DMS153 treated with DMSO at 0.1 percent for 48 hours (cell line): ENCODE measurements at regions not wholly inside any gene's neighbourhood (a gene's known extent, or its start where the extent isn't known, plus 50 kb on each side); places are given as distances from the start of the nearest gene placed in this dataset.
"Not testable (repeated sequence)": the region's sequence is repeated elsewhere in the genome, so short reads cannot be mapped to it uniquely, and the experiment has no call there.

Experiments
- DNase-seq: peaks from one replicate; lab custom pipeline; 2025; ENCODE audit not compliant: unreplicated experiment; lab: John Stamatoyannopoulos, UW

DNA sequence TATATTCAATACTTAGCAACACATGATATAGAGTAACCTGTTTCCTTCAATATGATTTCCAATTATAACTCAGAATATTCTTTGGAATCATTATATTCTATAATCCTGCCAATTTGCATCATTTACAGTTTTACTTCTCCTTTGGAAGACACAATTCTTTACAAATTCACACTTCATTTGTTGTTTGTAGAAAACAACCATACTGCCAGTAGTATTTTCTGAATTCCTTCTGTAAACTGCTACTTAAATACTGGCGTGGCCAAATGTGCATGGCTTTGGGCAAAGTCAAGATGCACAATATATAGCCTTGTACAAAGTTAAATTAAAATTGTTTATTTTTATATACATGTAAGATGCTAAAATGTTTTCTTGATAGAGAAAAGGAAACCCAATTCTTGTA lies 687.1 kb upstream of the NEGR1 start:
- DNase-seq: no peak

DNA sequence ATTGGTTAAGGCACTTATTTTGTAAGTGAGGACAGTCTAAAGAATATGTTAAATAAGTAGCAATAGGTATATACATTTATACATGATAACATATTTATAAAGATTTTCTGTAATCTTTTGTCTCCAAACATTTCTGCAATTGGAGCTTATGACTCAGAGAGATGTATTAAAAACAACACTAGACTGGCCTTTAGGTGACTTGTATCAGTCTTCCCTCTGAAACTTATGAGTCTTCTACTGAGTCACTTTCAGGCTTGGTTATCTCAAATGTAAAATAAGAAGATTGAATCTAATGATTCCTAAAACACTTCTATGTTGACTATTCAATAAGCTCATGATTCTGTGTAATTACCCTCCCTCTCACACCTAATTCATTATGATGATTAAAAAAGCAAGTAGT lies 672.6 kb upstream of the NEGR1 start:
- DNase-seq: no peak

DNA sequence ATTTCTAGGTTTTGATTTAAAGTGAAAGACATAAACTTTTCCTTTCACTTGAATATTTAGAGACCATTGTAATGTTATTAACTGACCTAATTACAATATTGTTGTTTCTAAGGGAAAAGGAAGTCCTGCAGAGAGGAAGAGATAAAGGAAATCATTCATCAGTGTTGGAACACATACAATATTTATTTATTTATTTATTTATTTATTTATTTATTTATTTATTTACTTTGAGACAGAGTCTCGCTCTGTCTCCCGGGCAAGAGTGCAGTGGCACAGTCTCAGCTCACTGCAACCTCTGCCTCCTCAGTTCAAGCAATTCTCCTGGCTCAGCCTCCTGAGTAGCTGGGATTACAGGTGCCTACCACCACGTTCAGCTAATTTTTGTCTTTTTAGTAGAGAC lies 668.6 kb upstream of the NEGR1 start:
- DNase-seq: not testable (repeated sequence)

DNA sequence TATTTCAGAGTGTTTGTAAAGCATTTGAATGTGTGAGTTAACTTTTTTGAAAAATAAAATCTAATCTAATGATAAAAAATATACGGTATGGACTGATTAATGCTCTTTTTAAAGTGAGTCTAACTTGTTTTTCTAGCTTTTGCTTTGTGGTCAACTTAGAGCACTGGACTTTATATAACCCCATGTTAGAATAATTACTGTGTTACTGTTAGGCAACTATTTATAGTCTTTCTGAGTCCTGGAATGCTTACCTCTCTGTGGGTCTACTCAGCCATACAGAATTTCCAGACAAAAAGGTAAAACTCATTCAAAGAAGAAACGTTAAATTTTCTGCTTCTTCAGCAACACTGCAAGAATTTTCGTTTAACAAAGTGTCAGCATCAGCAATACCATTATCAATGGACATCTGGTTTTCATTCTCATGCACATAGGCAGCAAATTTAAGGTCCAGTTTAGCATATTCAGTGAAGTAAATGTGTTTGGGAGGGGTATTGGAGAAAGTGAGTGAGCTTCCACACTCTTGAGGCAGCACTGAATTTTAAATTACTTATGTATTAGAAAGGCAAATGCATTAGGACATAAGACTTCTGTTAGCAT lies 664.7 kb upstream of the NEGR1 start:
- no peak for DNase-seq

DNA sequence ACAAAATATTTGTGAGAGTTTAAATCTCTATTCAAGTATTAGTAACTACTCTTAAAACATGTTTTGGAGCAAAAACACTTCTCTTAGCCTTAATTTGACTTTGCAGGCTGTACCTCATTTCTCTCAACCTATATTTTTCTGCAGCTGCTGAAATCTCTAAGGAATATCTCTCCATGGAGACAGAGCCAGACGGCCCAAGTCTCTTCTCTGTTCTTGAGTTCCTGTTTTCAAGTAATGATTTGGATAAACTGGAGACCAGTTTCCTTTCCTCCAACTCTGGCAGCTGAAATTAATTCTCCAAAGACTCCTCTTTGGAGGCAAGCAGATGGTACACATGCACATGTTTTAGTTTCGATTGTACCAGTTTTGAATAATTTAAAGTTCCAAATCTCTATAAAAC lies 659.7 kb upstream of the NEGR1 start:
- DNase-seq: no peak

DNA sequence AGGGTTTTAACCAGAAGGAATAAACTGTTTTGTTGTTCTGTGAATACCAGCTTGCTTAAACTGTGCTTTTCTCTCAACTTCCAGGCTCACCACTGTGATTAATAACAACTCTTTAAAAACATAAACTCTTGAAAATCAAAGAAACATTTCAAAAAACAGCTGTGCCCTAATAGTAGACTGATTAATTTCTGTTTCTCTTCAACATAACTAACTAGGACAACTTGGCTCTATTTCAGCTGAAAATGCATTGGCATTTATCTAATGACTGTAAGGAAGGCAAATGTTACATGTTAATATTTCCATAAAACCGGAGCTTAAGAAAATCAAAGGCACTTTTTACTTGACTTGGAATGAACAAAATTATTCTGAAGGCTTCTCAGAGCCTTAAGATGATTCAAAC lies 656.1 kb upstream of the NEGR1 start:
- no peak for DNase-seq

DNA sequence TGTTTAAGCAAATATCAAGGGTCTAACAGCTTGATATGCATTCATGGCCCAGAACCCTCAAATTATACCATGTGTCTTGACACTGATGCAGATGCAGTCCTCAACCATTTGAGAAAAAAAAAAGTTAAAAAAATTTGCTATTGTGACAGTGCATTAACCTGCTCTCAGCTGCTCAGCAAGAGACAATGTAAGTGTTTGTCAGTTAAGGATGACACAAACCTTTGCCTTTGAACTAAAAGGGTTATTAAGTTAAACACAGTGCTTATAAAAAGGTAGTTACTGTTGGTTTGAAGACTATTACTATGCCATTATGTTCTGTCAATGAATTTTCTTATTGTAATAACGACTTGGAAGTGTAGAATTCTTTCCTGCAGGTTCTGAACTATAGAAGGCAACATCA lies 655.6 kb upstream of the NEGR1 start:
- DNase-seq: no peak

DNA sequence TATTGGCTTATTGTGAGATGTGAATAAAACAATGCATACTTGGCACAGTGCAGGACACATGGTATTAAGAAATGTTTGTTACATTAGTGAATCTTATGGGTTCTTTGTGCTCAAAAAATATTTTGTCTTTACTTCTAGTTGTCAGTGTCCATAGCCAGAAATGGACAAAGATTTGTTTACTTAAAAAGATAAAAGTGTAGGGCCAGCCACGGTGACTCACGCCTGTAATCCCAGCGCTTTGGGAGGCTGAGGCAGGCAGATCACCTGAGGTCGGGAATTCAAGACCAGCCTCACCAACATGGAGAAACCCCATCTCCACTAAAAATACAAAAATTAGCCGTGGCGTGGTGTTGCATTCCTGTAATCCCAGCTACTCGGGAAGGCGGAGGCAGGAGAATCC lies 654.6 kb upstream of the NEGR1 start:
- no peak for DNase-seq

DNA sequence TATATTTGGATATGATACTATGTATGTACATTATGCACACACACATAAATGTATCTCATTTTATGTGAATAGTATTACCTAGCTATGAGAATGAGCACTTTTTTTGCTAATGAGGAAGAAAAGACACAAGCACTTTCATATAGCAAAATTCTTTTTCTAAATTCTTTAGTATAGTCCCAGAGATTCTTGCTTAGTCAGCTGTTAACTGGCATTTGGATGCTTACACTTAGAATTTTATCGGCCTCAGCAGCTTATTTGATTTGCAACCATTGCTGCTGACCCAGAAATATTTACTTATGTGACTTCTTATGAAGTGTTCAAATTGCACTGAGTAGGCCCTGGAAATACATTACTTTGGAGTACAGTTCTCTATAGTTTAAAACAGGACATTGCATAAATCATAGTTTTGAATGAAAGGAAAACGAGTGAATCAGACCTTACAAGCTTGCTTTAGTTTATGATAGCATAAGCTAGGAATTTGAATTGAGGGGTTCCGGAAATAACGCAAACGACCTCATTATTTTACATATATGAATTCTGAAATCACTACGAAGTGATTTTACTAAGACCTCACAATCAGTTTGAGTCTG lies 653.9 kb upstream of the NEGR1 start:
- DNase-seq: no peak

DNA sequence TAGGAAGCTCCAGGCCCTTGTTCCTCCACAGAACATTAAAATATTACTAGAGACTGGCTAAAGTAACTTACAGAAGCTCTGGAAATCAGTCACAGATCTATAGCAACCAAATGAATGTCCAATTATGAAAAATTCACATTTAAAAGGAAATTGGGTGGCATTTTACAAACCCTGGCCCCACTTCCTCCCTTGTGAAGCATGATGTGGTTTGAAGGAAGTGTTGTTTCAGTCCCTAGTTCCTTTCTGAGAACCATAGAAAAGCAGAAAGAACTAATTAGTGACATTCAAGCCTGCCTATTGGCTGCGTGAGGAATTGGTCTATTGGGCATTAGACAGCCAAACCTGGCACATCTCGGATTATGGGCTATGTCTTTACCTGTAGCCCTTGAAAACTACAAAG lies 649.7 kb upstream of the NEGR1 start:
- no peak for DNase-seq

DNA sequence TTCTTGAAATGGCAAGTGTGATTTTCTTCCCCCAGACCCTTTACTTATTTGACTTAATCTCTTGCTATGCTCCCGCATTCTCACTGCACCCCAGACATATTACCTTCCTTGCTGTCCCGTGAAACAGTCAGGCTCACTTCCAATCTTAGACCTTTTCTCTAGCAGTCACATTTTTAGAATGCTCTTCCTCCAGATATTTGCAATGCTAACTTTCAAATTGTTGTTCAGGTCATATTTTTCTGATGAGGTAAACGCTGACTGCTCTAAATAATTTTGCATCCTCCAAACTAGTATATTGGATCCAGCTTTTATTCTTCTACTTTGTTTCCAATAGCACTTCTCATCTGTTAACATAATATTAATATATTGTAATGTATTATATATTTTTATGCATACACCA lies 648.2 kb upstream of the NEGR1 start:
- no peak for DNase-seq

DNA sequence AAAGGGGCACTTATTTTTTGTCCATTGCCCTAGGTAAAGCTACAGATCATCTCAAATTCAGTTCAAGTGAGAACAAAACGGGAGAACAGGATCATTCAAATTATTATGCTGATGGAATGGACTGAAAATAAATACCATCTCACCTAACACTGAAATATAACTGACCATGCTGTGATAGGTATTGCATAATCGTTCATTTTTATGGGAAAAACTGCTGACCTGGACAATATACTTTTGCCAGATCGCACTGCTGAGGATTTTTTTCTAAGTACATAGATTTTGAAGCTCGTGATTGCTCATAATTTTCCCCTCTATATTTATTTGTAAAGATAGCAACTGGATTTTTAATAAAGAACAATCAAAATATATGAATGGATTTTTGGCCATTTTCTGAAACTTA lies 636.6 kb upstream of the NEGR1 start:
- no peak for DNase-seq

DNA sequence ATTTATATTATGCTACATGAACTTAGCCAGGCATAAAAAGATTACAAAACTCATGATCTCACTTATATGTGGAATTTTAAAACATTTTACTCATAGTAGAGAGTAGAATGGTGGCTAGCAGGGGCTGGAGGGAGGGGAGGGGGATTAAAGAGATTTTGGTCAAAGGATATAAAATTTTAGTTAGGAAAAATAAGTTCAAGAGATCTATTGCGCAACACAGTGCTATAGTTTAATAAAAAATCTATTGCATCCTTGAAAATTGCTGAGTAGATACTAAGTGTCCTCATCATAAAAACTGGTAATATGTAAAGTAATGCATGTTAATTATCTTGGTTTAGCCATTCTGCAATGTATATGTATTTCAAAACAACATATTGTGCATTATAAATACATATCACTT lies 635.6 kb upstream of the NEGR1 start:
- DNase-seq: no peak

DNA sequence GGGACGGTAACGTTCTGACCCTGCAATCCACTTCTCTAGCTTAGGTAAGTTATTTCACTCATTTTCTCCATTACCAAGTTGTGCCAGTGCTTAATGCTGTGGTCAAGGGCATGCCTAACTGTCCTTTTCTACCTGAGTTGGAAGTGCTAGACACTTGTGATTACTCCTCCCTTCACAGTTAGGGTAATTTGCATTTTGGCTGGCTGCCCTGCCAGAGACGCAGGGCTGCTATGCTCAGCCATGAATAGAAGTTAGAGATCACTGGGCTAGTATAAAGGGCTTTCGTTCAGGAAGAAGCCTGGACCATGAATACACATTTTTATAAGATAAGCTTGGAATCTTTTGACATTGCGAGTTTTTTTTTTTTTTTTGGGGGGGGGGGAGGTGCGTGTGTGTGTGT lies 633.2 kb upstream of the NEGR1 start:
- DNase-seq: peak; percentile 22

DNA sequence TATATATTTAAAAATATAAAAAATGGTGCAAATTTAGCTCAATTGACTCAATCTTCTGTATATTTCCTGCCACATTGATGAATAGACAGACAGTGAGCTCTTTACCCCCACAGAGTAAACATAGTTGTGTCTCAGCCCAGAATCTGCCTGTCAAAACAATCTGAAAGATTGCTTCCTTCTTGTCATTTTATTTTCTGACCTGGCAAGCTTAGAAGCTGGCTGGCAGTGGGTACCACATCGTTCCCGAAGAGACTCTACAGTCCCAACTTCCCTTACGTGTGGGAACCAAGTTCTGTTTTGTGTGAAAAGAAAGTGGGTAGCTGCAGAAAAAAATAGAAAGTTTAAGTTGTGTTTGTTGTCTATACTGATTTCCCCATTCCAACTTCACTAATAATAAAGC lies 629.3 kb upstream of the NEGR1 start:
- DNase-seq: no peak

DNA sequence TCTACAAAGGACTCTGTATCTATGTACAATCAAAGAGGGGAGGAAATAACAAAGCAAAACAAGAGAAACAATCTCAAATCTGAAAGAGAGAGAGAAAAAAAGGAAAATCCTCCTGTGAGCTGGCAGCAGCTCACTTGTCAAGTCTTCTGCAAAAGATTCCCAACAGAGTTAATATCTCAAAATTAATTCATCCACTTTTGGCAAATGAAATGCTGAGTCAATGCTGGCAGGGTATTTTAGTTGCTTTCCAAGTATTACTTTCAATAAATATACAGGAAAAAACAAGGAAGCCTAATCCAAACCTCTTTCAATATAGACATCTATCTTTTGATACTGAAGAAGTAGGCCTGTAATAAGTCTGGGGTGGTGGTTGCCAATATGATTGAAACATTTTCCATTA lies 613.9 kb upstream of the NEGR1 start:
- DNase-seq: no peak

DNA sequence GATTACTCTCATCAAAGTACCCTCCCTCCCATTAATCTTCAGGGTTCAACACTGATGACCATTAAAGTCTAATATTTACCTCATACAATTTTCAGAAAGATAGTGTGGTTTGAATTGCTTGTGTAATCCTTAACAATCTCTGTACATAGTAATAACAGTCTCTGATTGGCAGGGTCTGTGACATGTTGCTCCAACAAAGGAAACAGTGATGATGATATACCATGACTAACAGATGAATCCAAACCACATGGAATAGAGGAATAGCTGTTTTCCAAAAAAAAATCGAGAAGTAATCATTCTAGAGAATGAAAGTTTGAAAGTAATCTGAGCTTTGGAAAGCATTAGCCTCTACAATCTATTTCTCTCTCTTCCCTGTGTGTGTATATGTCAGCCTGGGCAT lies 610.1 kb upstream of the NEGR1 start:
- DNase-seq: no peak

DNA sequence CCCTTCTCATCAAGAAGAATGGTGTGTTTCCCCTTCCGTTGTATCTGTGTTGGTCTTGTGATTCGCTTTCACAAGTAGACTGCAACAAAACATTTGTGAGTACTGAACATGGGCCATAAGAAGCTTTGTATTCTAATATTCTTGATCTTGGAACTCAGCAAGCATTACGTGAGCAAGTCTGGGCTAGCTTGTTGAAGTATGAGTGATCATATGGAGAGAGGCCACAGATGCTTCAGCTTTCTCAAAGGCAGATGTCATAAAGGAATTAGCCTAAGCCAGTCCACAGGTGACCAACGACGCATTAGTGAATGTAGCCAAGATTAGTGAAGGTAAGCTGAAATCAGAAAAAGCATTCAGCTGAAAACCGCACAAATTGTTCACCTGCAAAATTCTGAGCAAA lies 609.6 kb upstream of the NEGR1 start:
- DNase-seq: no peak

DNA sequence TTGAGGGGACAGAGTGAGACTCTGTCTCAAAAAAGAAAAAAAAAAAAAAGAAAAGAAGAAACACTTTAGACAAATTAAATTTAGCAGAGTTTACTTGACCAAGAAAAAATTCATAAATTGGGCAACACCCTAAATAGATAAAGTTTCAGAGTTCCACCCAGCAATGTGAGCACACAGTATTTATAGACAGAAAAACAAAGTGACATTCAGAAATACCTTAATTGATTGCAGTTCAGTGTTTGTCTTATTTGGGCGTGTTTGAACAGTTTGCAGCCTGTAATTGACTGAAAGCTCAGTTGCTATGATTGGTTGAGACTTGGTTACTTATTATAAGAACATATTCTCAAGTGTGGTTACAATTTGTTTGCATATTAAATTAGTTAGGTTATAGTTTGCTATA lies 603.5 kb upstream of the NEGR1 start:
- no peak for DNase-seq

DNA sequence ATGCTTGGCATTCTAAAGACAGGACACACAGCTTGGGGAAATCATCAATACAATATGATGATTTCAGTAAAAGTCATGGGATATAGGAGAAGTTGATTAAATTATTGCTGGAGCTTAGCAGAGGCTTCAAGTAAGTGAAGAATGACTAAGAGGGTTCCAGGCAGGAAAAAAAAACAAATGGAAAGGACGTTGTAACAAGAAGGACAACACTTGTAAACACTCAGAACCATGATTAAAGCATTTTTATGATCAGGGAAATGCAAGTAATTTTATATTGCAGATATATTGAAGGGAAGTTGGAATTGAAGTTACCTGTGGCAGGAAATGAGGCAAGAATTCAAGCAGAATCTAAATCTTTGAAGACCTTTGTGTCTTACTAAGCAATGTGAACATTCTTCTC lies 602.7 kb upstream of the NEGR1 start:
- DNase-seq: no peak

DNA sequence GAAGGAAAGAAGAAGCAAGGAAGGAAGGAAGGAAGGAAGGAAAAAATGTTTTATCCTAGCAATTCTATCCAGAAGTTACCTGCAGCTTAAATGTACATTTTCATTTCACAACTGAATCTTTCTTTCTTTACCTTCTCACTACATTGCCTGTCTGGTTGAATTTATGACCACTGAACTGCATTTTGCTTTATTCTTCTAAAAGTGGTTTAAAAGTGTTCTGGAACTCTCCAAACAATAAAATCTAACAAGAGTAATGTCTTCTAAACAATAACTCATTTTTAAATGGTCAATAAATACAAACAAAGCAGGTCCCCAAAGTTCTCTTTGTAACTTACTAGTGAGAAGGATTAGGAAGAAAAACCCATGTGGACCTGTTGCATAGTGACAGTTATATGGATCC lies 587.5 kb upstream of the NEGR1 start:
- no peak for DNase-seq

DNA sequence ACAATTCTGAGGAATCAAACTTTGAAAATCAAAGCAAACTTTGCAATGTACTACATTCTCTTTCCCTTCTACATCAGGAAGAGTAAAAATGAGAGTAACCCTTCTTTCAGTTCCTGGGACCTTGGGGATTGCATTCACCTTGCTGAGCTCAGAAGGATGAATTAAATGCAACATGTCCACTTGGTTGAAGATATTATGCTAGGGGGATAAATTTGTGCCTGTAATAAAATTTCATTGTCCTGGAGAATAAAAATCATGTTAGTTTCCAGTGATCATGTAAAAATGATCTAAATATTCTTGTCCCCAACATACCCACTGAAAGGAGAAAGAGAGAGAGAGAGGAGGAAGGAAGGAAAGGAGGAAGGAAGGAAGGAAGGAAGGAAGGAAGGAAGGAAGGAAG lies 587.1 kb upstream of the NEGR1 start:
- DNase-seq: no peak

DNA sequence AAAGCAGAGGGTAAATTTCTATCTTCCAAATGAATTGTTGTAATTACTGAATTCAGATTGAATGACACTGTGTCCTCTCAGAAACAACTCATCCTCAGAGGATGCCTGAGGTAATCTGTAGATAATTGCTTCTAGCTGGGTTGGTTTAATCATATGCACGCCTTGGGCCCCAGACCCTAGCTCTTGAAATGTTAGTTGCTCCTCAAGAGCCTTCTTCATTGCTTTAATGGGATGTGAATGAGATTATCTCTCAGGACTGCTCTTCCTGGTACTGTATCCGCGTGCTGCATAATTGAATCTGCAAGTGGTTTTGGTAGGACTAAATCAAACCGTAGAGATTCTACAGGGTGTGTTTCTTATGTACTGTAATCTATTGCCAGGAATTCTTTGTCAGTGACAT lies 569.3 kb upstream of the NEGR1 start:
- DNase-seq: no peak

DNA sequence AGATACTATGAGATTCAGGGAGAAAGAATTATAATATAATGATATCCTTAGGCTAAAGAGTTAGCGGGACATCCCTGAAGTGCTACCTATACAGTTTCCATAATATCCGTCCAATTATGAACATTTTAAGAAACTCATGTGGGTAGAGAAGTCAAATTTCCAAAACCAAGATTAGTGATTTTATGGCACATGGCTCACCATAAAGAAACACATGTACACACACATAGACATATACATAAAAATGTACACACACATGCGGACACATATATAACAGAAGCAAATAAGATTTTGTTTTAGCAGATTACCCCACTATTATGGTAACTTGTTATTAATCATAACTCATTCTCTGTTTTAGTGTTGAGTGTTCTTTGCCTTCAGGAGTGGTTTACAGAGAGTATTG lies 566.7 kb upstream of the NEGR1 start:
- DNase-seq: no peak
